HepG2 (cell line): ENCODE measurements at regions not wholly inside any gene's neighbourhood (a gene's known extent, or its start where the extent isn't known, plus 50 kb on each side); places are given as distances from the start of the nearest gene placed in this dataset.
A peak's percentile ranks its signal among the peaks of the same experiment; 100 is the strongest.

Experiments
- ATF7 ChIP-seq, 2 experiments: fragments of 450-650 bp in 1 of 2; sonication (generic) in 1 of 2; formaldehyde crosslinking in 1 of 2; IDR thresholded peaks; 2 replicates each; pipeline versions ENCODE4 v1.4.0 to v1.6.1; 2016 to 2020; ENCODE audit warnings: antibody characterized with exemption in 1 of 2, mild to moderate bottlenecking in 1 of 2, missing genetic modification reagents in 1 of 2
- ATM ChIP-seq: fragments of 450-650 bp; IDR thresholded peaks from 2 replicates; pipeline ENCODE4 v1.7.1; 2017; ENCODE audit warnings: mild to moderate bottlenecking, borderline replicate concordance
- ESRRA ChIP-seq: sonication (generic); formaldehyde crosslinking; IDR thresholded peaks from 2 replicates; pipeline ENCODE4 v1.5.1; 2020; ENCODE audit warnings: mild to moderate bottlenecking, low read depth, missing genetic modification reagents
- FOXA1 ChIP-seq, 2 experiments: fragments of 450-650 bp in 1 of 2; sonication (generic) in 1 of 2; formaldehyde crosslinking in 1 of 2; IDR thresholded peaks; 2 replicates each; pipeline versions ENCODE4 v1.4.0 to v1.6.1; 2016 to 2020; ENCODE audit warnings: missing genetic modification reagents in 1 of 2
- FOXK2 ChIP-seq: fragments of 450-650 bp; IDR thresholded peaks from 2 replicates; pipeline ENCODE4 v1.6.1; 2016
- JDP2 ChIP-seq: sonication (generic); formaldehyde crosslinking; IDR thresholded peaks from 2 replicates; pipeline ENCODE4 v1.8.1; 2022; ENCODE audit warnings: missing genetic modification reagents, borderline replicate concordance
- MTA3 ChIP-seq: sonication (generic); formaldehyde crosslinking; IDR thresholded peaks from 2 replicates; pipeline ENCODE4 v1.4.0; 2020; ENCODE audit warnings: missing genetic modification reagents
- NFRKB ChIP-seq: fragments of 450-650 bp; IDR thresholded peaks from 2 replicates; pipeline ENCODE4 v1.6.1; 2017
- NONO ChIP-seq, 2 experiments: fragments of 450-650 bp in 1 of 2; sonication (generic) in 1 of 2; formaldehyde crosslinking in 1 of 2; IDR thresholded peaks in 1 of 2; conservative IDR thresholded peaks in 1 of 2; 2 replicates each; pipeline versions ENCODE4 v1.6.1 to v1.8.0; 2017 to 2022; ENCODE audit warnings: mild to moderate bottlenecking in 1 of 2, missing genetic modification reagents in 1 of 2, moderate library complexity in 1 of 2
- PCBP2 ChIP-seq: fragments of 200-400 bp; formaldehyde crosslinking; optimal IDR thresholded peaks from 2 replicates; pipeline ENCODE3; 2018; ENCODE audit warnings: low read length, low read depth; ENCODE audit not compliant: poor library complexity, severe bottlenecking
- PLRG1 ChIP-seq: fragments of 450-650 bp; conservative IDR thresholded peaks from 2 replicates; pipeline ENCODE4 v1.6.1; 2016
- SP4 ChIP-seq: sonication (generic); formaldehyde crosslinking; IDR thresholded peaks from 2 replicates; pipeline ENCODE4 v1.8.1; 2023; ENCODE audit warnings: mild to moderate bottlenecking, missing genetic modification reagents
- TRAFD1 ChIP-seq: sonication (generic); formaldehyde crosslinking; IDR thresholded peaks from 2 replicates; pipeline ENCODE4 v1.5.1; 2020; ENCODE audit warnings: missing genetic modification reagents, mild to moderate bottlenecking, borderline replicate concordance
- ZFP36L2 ChIP-seq: sonication (generic); formaldehyde crosslinking; IDR thresholded peaks from 2 replicates; pipeline ENCODE4 v1.4.0; 2020; ENCODE audit warnings: missing genetic modification reagents
- ZNF446 ChIP-seq: sonication (generic); formaldehyde crosslinking; IDR thresholded peaks from 2 replicates; pipeline ENCODE4 v1.5.0; 2020; ENCODE audit warnings: mild to moderate bottlenecking, missing genetic modification reagents
- ZNF747 ChIP-seq: sonication (generic); formaldehyde crosslinking; IDR thresholded peaks from 2 replicates; pipeline ENCODE4 v1.8.1; 2023; ENCODE audit warnings: missing genetic modification reagents, mild to moderate bottlenecking, borderline replicate concordance
- TF ChIP-seq, protein P1 (sequence below), 2 experiments: fragments of 450-650 bp in 1 of 2; sonication (generic) in 1 of 2; formaldehyde crosslinking in 1 of 2; IDR thresholded peaks; 2 replicates each; pipeline versions ENCODE4 v1.6.1 to v1.8.0; 2016 to 2022; ENCODE audit warnings: antibody characterized with exemption in 1 of 2, mild to moderate bottlenecking in 1 of 2, missing genetic modification reagents in 1 of 2

- TF ChIP-seq TRAFD1 (CRISPR knock-in tag) (no peak), ZFP36L2 (CRISPR knock-in tag) (no peak), PCBP2 (peak; percentile 78), SP4 (no peak), ATM (peak; percentile 87; the same call in 1 of the 2 replicates), NONO (IDR thresholded peaks at IDR 0.05) (peak; percentile 93), NONO (CRISPR knock-in tag; conservative IDR thresholded peaks at IDR 0.05) (no peak), ESRRA (CRISPR knock-in tag) (no peak), MTA3 (CRISPR knock-in tag) (no peak), ATF7 (IDR thresholded peaks at IDR 0.05) (peak; percentile 54), ATF7 (CRISPR knock-in tag; IDR thresholded peaks at IDR 0.05) (no peak), NFRKB (peak; percentile 55; the same call in 1 of the 2 replicates), FOXA1 (IDR thresholded peaks at IDR 0.05) (peak; percentile 76), FOXA1 (CRISPR knock-in tag; IDR thresholded peaks at IDR 0.05) (no peak), JDP2 (no peak), ZNF747 (CRISPR knock-in tag) (no peak), ZNF446 (CRISPR knock-in tag) (no peak), FOXK2 (0 out of 2 replicates have a peak, but pooled peaks have one; percentile 68), PLRG1 (peak; percentile 92)
- TF ChIP-seq, protein P1, sequence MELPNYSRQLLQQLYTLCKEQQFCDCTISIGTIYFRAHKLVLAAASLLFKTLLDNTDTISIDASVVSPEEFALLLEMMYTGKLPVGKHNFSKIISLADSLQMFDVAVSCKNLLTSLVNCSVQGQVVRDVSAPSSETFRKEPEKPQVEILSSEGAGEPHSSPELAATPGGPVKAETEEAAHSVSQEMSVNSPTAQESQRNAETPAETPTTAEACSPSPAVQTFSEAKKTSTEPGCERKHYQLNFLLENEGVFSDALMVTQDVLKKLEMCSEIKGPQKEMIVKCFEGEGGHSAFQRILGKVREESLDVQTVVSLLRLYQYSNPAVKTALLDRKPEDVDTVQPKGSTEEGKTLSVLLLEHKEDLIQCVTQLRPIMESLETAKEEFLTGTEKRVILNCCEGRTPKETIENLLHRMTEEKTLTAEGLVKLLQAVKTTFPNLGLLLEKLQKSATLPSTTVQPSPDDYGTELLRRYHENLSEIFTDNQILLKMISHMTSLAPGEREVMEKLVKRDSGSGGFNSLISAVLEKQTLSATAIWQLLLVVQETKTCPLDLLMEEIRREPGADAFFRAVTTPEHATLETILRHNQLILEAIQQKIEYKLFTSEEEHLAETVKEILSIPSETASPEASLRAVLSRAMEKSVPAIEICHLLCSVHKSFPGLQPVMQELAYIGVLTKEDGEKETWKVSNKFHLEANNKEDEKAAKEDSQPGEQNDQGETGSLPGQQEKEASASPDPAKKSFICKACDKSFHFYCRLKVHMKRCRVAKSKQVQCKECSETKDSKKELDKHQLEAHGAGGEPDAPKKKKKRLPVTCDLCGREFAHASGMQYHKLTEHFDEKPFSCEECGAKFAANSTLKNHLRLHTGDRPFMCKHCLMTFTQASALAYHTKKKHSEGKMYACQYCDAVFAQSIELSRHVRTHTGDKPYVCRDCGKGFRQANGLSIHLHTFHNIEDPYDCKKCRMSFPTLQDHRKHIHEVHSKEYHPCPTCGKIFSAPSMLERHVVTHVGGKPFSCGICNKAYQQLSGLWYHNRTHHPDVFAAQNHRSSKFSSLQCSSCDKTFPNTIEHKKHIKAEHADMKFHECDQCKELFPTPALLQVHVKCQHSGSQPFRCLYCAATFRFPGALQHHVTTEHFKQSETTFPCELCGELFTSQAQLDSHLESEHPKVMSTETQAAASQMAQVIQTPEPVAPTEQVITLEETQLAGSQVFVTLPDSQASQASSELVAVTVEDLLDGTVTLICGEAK (IDR thresholded peaks at IDR 0.05): peak; percentile 33; the same call in 1 of the 2 replicates
- TF ChIP-seq, protein P1 (CRISPR knock-in tag; IDR thresholded peaks at IDR 0.05): no peak
Measured at GRCh38 chr16:7775072-7775488, 442.4 kb downstream of the RBFOX1 start (continued).
